ENCODE measurements at regions not wholly inside any gene's neighbourhood (a gene's known extent, or its start where the extent isn't known, plus 50 kb on each side); places are given as distances from the start of the nearest gene placed in this dataset.
"Not testable (repeated sequence)": the region's sequence is repeated elsewhere in the genome, so short reads cannot be mapped to it uniquely, and the experiment has no call there.

- peaks cover 12% of the 10 kb centered on the region for H3K4me1 Mint-ChIP-seq (ENCODE audit: low read depth)
- peaks cover 62% of the 10 kb centered on the region for H3K27me3 Mint-ChIP-seq
Measured at GRCh38 chr12:131627151-131628022, 83.5 kb upstream of the SFSWAP start.

GRCh38 chr12:131628023-131628740, 82.7 kb upstream of the SFSWAP start:
- no peaks in the 10 kb centered on the region for H3K9me3 Mint-ChIP-seq (ENCODE audit: low read depth)
- peaks cover 67% of the 10 kb centered on the region for H3K27me3 Mint-ChIP-seq

More at GRCh38 chr12:131627151-131628022, 83.5 kb upstream of the SFSWAP start:
- H3K4me3 Mint-ChIP-seq (ENCODE audit: low read depth); H3K9me3 Mint-ChIP-seq (ENCODE audit: low read depth); H3K27ac Mint-ChIP-seq; H3K36me3 Mint-ChIP-seq (ENCODE audit: insufficient read depth); DNase-seq (ENCODE audit: low spot score, unreplicated experiment): not testable (repeated sequence)

GRCh38 chr12:131628766-131629448, 82.0 kb upstream of the SFSWAP start:
- Mint-ChIP-seq H3K36me3 (ENCODE audit: insufficient read depth) (no peaks in the 10 kb centered on the region), H3K27ac (no peak overlapping the region), H3K27me3 (peaks cover 67% of the 10 kb centered on the region), H3K4me3 (ENCODE audit: low read depth) (no peak overlapping the region), H3K4me1 (ENCODE audit: low read depth) (peaks cover 12% of the 10 kb centered on the region), H3K9me3 (ENCODE audit: low read depth) (no peaks in the 10 kb centered on the region)
- no peak for TF ChIP-seq CTCF (IDR thresholded peaks at IDR 0.05; ENCODE audit: unreplicated experiment)
- no peak for DNase-seq (ENCODE audit: low spot score, unreplicated experiment)

More at GRCh38 chr12:131628023-131628740, 82.7 kb upstream of the SFSWAP start:
- no peak overlapping the region for H3K4me3 Mint-ChIP-seq (ENCODE audit: low read depth)
- peaks cover 12% of the 10 kb centered on the region for H3K4me1 Mint-ChIP-seq (ENCODE audit: low read depth)
- H3K27ac Mint-ChIP-seq = no peak overlapping the region
- DNase-seq (ENCODE audit: low spot score, unreplicated experiment) = no peak
- TF ChIP-seq CTCF (IDR thresholded peaks at IDR 0.05; ENCODE audit: unreplicated experiment) = no peak
- H3K36me3 Mint-ChIP-seq (ENCODE audit: insufficient read depth) = no peaks in the 10 kb centered on the region

GRCh38 chr12:131631230-131631629, 79.7 kb upstream of the SFSWAP start:
- DNase-seq (ENCODE audit: low spot score, unreplicated experiment) = no peak
- no peak for TF ChIP-seq CTCF (IDR thresholded peaks at IDR 0.05; ENCODE audit: unreplicated experiment)
- no peak overlapping the region for H3K4me3 Mint-ChIP-seq (ENCODE audit: low read depth)
- H3K9me3 Mint-ChIP-seq (ENCODE audit: low read depth) = no peaks in the 10 kb centered on the region
- no peak overlapping the region for H3K27ac Mint-ChIP-seq
- H3K4me1 Mint-ChIP-seq (ENCODE audit: low read depth) = no peaks in the 10 kb centered on the region
- H3K36me3 Mint-ChIP-seq (ENCODE audit: insufficient read depth) = no peaks in the 10 kb centered on the region
- peaks cover 60% of the 10 kb centered on the region for H3K27me3 Mint-ChIP-seq

- H3K4me1 Mint-ChIP-seq (ENCODE audit: low read depth); DNase-seq (ENCODE audit: low spot score, unreplicated experiment); H3K27ac Mint-ChIP-seq; H3K4me3 Mint-ChIP-seq (ENCODE audit: low read depth); H3K36me3 Mint-ChIP-seq (ENCODE audit: insufficient read depth); H3K9me3 Mint-ChIP-seq (ENCODE audit: low read depth): not testable (repeated sequence)
- peaks cover 58% of the 10 kb centered on the region for H3K27me3 Mint-ChIP-seq
Measured at GRCh38 chr12:131631889-131632651, 78.8 kb upstream of the SFSWAP start.

- peaks cover 57% of the 10 kb centered on the region for H3K27me3 Mint-ChIP-seq
Measured at GRCh38 chr12:131632652-131633023, 78.3 kb upstream of the SFSWAP start.

GRCh38 chr12:131633610-131634009, 77.3 kb upstream of the SFSWAP start:
- H3K27ac Mint-ChIP-seq; H3K4me3 Mint-ChIP-seq (ENCODE audit: low read depth); H3K9me3 Mint-ChIP-seq (ENCODE audit: low read depth); H3K4me1 Mint-ChIP-seq (ENCODE audit: low read depth); H3K36me3 Mint-ChIP-seq (ENCODE audit: insufficient read depth); DNase-seq (ENCODE audit: low spot score, unreplicated experiment): not testable (repeated sequence)
- peaks cover 51% of the 10 kb centered on the region for H3K27me3 Mint-ChIP-seq

More at GRCh38 chr12:131632652-131633023, 78.3 kb upstream of the SFSWAP start:
- not testable (repeated sequence) for H3K27ac Mint-ChIP-seq; H3K4me3 Mint-ChIP-seq (ENCODE audit: low read depth); H3K4me1 Mint-ChIP-seq (ENCODE audit: low read depth); H3K36me3 Mint-ChIP-seq (ENCODE audit: insufficient read depth); DNase-seq (ENCODE audit: low spot score, unreplicated experiment); H3K9me3 Mint-ChIP-seq (ENCODE audit: low read depth)
